ENCODE measurements at regions not wholly inside any gene's neighbourhood (a gene's known extent, or its start where the extent isn't known, plus 50 kb on each side); places are given as distances from the start of the nearest gene placed in this dataset.
"Not testable (repeated sequence)": the region's sequence is repeated elsewhere in the genome, so short reads cannot be mapped to it uniquely, and the experiment has no call there.

DNA sequence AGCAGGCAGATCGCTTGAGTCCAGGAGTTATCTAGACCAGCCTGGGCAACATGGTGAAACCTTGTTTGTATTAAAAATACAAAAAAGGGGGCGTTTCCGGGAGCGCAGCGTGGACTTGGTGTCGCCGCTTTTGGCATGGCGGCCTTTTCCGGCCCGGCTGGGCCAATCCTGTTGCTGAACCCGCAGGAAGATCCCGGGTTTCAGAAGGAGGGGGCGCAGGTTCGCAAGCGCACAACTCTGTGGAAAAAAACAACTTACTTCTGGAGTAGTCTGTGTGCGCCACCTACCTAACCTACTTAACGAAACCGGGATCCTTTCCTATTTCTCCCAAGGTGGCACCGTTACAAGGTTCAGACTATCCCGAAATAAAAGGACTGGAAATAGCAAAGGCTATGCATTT is 198.6 kb downstream of the MSX2 start:
- no peaks in the 10 kb centered on the region for H3K9me3 ChIP-seq
- no peak overlapping the region for H3K4me3 ChIP-seq
- no peaks in the 10 kb centered on the region for H3K27me3 ChIP-seq (replicated peaks; ENCODE audit: insufficient read depth)
- H3K36me3 ChIP-seq, result no peaks in the 10 kb centered on the region
- no peak overlapping the region for H3K27ac ChIP-seq
- TF ChIP-seq, protein P1, sequence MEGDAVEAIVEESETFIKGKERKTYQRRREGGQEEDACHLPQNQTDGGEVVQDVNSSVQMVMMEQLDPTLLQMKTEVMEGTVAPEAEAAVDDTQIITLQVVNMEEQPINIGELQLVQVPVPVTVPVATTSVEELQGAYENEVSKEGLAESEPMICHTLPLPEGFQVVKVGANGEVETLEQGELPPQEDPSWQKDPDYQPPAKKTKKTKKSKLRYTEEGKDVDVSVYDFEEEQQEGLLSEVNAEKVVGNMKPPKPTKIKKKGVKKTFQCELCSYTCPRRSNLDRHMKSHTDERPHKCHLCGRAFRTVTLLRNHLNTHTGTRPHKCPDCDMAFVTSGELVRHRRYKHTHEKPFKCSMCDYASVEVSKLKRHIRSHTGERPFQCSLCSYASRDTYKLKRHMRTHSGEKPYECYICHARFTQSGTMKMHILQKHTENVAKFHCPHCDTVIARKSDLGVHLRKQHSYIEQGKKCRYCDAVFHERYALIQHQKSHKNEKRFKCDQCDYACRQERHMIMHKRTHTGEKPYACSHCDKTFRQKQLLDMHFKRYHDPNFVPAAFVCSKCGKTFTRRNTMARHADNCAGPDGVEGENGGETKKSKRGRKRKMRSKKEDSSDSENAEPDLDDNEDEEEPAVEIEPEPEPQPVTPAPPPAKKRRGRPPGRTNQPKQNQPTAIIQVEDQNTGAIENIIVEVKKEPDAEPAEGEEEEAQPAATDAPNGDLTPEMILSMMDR (IDR thresholded peaks at IDR 0.05), result no peak
- H3K4me1 ChIP-seq (ENCODE audit: control insufficient read depth in 1 of 2, low read depth in 2 of 2), result no peaks in the 10 kb centered on the region
- ATAC-seq (ENCODE audit: insufficient number of reproducible peaks, low FRiP score, low read depth) (no peak), DNase-seq (ENCODE audit: low spot score) (no peak)

DNA sequence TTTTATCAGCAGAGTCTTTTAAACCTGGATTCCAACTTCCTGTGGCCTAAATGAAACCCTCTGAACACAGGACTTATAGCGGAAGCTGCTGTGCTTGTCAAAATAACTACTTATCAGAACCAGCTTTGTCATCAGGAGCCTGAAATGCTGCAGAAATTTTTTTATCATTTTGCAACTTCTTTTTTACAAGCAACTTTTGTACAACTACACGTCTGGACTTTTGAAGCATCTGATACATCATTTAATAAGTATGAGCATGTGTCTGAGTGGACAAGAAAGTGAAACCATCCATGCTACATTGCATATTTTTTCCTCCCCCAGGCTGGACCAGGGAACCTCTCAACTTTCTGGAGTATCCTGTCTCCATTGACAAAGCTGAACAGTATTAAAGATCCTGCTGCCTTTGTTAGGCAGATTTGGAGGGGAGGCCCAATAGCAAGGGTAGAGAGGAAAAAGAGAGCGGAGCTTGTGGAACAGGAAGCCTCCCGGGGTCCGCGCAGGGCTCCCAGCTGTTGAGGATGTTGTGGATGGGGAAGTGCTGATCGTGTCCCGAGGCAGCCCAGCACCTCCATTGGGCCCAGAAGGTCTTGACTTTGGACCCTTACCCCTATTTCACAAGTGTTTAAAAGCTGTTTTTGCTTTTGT is 196.6 kb downstream of the MSX2 start:
- Histone ChIP-seq H3K27ac (no peak overlapping the region), H3K36me3 (no peaks in the 10 kb centered on the region), H3K4me1 (ENCODE audit: control insufficient read depth in 1 of 2, low read depth in 2 of 2) (no peaks in the 10 kb centered on the region), H3K9me3 (no peaks in the 10 kb centered on the region), H3K4me3 (no peak overlapping the region), H3K27me3 (replicated peaks; ENCODE audit: insufficient read depth) (no peaks in the 10 kb centered on the region)
- ATAC-seq (ENCODE audit: insufficient number of reproducible peaks, low FRiP score, low read depth) (no peak), DNase-seq (ENCODE audit: low spot score) (no peak)
- TF ChIP-seq, protein P1 (IDR thresholded peaks at IDR 0.05), result no peak

- H3K27ac ChIP-seq, result no peak overlapping the region
- H3K4me1 ChIP-seq (ENCODE audit: control insufficient read depth in 1 of 2, low read depth in 2 of 2), result no peaks in the 10 kb centered on the region
- H3K36me3 ChIP-seq, result no peaks in the 10 kb centered on the region
- DNase-seq (ENCODE audit: low spot score), result no peak
- TF ChIP-seq, protein P1 (IDR thresholded peaks at IDR 0.05), result no peak
- H3K9me3 ChIP-seq, result no peaks in the 10 kb centered on the region
- no peaks in the 10 kb centered on the region for H3K27me3 ChIP-seq (replicated peaks; ENCODE audit: insufficient read depth)
- no peak overlapping the region for H3K4me3 ChIP-seq
- ATAC-seq (ENCODE audit: insufficient number of reproducible peaks, low FRiP score, low read depth), result no peak
Observed at GRCh38 chr5:174919351-174919750, 195.0 kb downstream of the MSX2 start.

GRCh38 chr5:174918655-174919054 is 194.3 kb downstream of the MSX2 start:
- H3K36me3 ChIP-seq, result no peaks in the 10 kb centered on the region
- H3K27me3 ChIP-seq (replicated peaks; ENCODE audit: insufficient read depth), result no peaks in the 10 kb centered on the region
- TF ChIP-seq, protein P1 (IDR thresholded peaks at IDR 0.05), result no peak
- H3K4me3 ChIP-seq, result no peak overlapping the region
- H3K4me1 ChIP-seq (ENCODE audit: control insufficient read depth in 1 of 2, low read depth in 2 of 2), result no peaks in the 10 kb centered on the region
- no peak overlapping the region for H3K27ac ChIP-seq
- ATAC-seq (ENCODE audit: insufficient number of reproducible peaks, low FRiP score, low read depth) (no peak), DNase-seq (ENCODE audit: low spot score) (no peak)
- H3K9me3 ChIP-seq, result no peaks in the 10 kb centered on the region

DNA sequence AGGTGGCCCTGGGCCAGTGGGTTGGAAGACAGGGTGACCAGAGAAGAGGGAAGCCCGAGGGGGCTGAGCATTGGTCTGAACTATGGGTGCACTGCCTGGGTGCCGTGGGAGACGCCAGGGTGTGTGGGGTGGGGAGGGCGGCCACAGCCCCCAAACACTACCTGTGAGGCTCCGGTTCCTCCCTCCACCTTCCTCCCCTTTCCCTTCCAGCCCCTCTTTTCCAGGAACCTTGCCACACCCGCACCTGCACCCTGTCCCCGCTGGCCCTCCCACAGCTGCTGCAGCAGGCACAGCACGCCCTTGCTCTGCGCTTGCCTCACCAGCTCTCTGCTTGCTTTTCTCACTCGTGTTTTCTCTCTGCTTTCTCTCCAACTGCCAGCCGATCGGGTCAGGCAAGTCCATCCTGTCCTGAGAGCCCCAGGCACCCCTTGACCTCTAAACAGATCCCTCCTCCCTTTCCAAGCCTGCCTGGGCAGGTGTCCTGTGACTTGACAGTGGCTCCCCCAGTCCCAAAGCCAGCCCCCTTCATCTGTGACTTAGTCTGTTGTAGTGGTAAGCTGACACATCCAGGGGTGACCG is 193.7 kb downstream of the MSX2 start:
- no peaks in the 10 kb centered on the region for H3K27me3 ChIP-seq (replicated peaks; ENCODE audit: insufficient read depth)
- no peaks in the 10 kb centered on the region for H3K36me3 ChIP-seq
- DNase-seq (ENCODE audit: low spot score) (no peak), ATAC-seq (ENCODE audit: insufficient number of reproducible peaks, low FRiP score, low read depth) (no peak)
- H3K27ac ChIP-seq, result no peak overlapping the region
- H3K9me3 ChIP-seq, result no peaks in the 10 kb centered on the region
- no peaks in the 10 kb centered on the region for H3K4me1 ChIP-seq (ENCODE audit: control insufficient read depth in 1 of 2, low read depth in 2 of 2)
- no peak overlapping the region for H3K4me3 ChIP-seq
- TF ChIP-seq, protein P1 (IDR thresholded peaks at IDR 0.05), result no peak

DNA sequence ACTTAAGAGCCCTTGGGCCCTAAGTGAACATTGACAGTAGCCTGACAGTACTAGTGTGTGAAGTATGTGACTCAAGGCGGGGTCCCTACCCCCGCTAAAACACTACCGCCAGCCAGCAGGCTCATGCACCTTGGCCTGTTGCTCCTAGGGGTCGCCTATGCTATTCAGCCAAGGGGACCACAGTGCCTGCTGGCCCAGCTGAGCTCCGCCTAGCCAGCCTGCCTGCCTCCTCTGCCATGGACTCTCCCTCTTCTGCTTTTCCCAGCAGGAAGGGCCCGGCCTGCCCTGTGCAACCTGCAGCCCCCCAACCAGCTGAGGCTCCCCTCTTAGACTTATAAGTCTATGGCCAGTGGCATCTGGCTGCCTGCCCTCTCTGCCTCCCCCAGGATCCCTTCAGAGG is 193.1 kb downstream of the MSX2 start:
- DNase-seq (ENCODE audit: low spot score); H3K4me3 ChIP-seq; ATAC-seq (ENCODE audit: insufficient number of reproducible peaks, low FRiP score, low read depth); H3K27ac ChIP-seq; H3K4me1 ChIP-seq (ENCODE audit: control insufficient read depth in 1 of 2, low read depth in 2 of 2); H3K36me3 ChIP-seq; H3K9me3 ChIP-seq; H3K27me3 ChIP-seq (replicated peaks; ENCODE audit: insufficient read depth): not testable (repeated sequence)

DNA sequence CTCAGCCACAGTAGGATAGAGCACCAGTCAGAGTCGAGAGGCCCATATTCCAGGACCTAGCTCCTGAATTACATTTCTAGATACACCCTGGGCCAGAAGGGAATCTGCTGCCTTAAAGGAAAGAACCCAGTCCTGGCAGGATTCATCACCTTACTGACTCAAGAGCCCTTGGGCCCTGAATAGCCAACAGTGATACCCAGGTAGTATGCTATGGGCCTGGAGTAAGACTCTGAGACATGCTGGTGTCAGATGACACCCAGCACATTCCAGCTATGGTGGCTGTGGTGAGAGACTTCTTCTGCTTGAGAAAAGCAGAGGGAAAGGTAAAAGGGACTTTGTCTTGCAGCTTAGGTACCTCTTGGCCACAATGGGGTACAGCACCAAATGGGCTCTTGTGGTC is 192.5 kb downstream of the MSX2 start:
- H3K27ac ChIP-seq, result not testable (repeated sequence)

More for the DNA sequence above, 192.5 kb downstream of the MSX2 start:
- not testable (repeated sequence) for DNase-seq (ENCODE audit: low spot score); H3K4me1 ChIP-seq (ENCODE audit: control insufficient read depth in 1 of 2, low read depth in 2 of 2); ATAC-seq (ENCODE audit: insufficient number of reproducible peaks, low FRiP score, low read depth); H3K36me3 ChIP-seq; H3K27me3 ChIP-seq (replicated peaks; ENCODE audit: insufficient read depth); H3K4me3 ChIP-seq; H3K9me3 ChIP-seq

Measured in thoracic aorta (tissue), 2 donors.